ENCODE measurements at regions not wholly inside any gene's neighbourhood (a gene's known extent, or its start where the extent isn't known, plus 50 kb on each side); places are given as distances from the start of the nearest gene placed in this dataset.

DNA sequence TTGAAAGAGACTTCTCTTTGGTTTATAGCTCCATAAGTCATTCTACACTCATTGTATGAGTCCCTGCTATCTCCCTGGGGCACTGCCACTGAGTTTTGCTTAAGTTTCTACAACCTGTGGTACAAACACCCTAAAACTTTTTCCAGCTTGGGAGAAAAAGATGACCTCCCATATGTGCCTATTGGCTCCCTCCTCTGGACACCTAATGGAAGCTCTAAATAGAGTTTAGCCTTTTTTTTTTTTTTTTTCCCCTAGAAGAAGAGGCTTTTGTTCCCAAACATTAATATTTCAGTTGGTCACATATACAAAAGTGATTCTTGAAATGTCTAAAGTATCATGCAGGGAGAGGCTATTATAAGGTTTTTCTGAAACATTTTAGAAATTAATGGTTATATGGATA lies 547.2 kb upstream of the TMEFF2 start:
- Mint-ChIP-seq H3K4me1 (no peaks in the 10 kb centered on the region), H3K9me3 (peaks cover 0 to 9% (median 4%) of the 10 kb centered on the region in 5 donors), H3K27me3 (no peaks in the 10 kb centered on the region), H3K27ac (no peak overlapping the region), H3K36me3 (no peaks in the 10 kb centered on the region), H3K4me3 (no peak overlapping the region)
- no peaks in the 10 kb centered on the region for H3K4me1 ChIP-seq (ENCODE audit: insufficient read depth, low read length)
- H3K4me3 ChIP-seq (ENCODE audit: low read length), result no peak overlapping the region
- H3K9me3 ChIP-seq (ENCODE audit: low read length), result no peaks in the 10 kb centered on the region
- ChIA-PET CTCF (no interaction called here), POLR2A (no interaction called here)
- H3K36me3 ChIP-seq (ENCODE audit: insufficient read depth, low read length), result no peaks in the 10 kb centered on the region
- no peak overlapping the region for H3K27ac ChIP-seq (ENCODE audit: low read depth, low read length)
- DNase-seq, result no peak
- no peaks in the 10 kb centered on the region for H3K27me3 ChIP-seq (ENCODE audit: insufficient read depth, low read length, poor library complexity, severe bottlenecking)

DNA sequence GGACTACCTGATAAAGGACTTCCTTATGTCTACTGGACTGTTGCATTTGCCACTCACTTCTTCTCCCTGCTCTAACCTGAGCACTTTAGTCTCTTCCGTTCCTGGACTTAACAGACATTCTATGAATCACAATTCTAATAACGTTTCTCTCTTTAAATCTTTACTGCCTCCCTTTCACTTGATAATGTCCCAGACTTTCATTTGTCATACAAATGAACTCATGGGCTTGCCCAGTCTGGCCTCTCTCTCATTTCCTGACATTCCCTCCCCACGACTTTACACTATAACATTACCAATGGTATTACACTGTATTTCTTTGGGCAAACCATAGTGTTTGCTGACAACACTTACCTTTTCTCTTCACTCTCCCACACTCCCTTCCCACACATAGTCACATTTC lies 540.7 kb upstream of the TMEFF2 start:
- Mint-ChIP-seq H3K4me1 (no peaks in the 10 kb centered on the region), H3K27me3 (no peaks in the 10 kb centered on the region), H3K27ac (peak overlapping the region in 1 of 8 donors; percentile 43), H3K4me3 (no peak overlapping the region), H3K36me3 (no peaks in the 10 kb centered on the region), H3K9me3 (peaks cover 0 to 8% (median 0%) of the 10 kb centered on the region in 5 donors)
- DNase-seq, result no peak
- Histone ChIP-seq H3K27ac (ENCODE audit: low read depth, low read length) (no peak overlapping the region), H3K4me3 (ENCODE audit: low read length) (no peak overlapping the region), H3K4me1 (ENCODE audit: insufficient read depth, low read length) (no peaks in the 10 kb centered on the region), H3K27me3 (ENCODE audit: insufficient read depth, low read length, poor library complexity, severe bottlenecking) (no peaks in the 10 kb centered on the region), H3K36me3 (ENCODE audit: insufficient read depth, low read length) (no peaks in the 10 kb centered on the region), H3K9me3 (ENCODE audit: low read length) (no peaks in the 10 kb centered on the region)
- POLR2A ChIA-PET, result no interaction called here
- CTCF ChIA-PET, result no interaction called here

DNA sequence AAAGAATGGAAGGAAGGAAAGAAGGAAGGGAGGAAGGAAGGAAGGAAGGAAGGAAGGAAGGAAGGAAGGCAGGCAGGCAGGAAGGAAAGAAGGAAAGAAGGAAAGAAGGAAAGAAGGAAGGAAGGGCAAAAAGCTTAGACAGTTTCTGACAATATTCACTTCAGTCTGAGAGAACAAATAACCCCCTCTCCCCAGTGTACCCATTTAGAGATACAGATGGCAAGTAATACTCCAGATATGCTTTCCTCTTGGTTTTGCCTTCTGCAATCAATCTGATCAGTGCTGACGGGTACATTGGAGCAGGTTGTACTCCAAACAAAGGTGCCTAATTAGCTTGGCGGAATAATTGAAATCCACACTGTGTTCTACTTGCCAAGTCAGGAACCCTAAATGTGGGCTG lies 534.6 kb upstream of the TMEFF2 start:
- Mint-ChIP-seq H3K9me3 (peaks cover 0 to 3% (median 0%) of the 10 kb centered on the region in 5 donors), H3K36me3 (no peaks in the 10 kb centered on the region), H3K4me3 (no peak overlapping the region), H3K27me3 (no peaks in the 10 kb centered on the region), H3K27ac (no peak overlapping the region), H3K4me1 (no peaks in the 10 kb centered on the region)
- DNase-seq, result no peak
- no peaks in the 10 kb centered on the region for H3K36me3 ChIP-seq (ENCODE audit: insufficient read depth, low read length)
- H3K4me1 ChIP-seq (ENCODE audit: insufficient read depth, low read length), result no peaks in the 10 kb centered on the region
- H3K27me3 ChIP-seq (ENCODE audit: insufficient read depth, low read length, poor library complexity, severe bottlenecking), result no peaks in the 10 kb centered on the region
- POLR2A ChIA-PET, result no interaction called here
- CTCF ChIA-PET, result interaction anchor here (1.2 kb wide), 1 partner anchor 11 kb away, joined by 3 read pairs; no protein-coding TSS in a partner anchor
- no peak overlapping the region for H3K27ac ChIP-seq (ENCODE audit: low read depth, low read length)
- no peaks in the 10 kb centered on the region for H3K9me3 ChIP-seq (ENCODE audit: low read length)
- H3K4me3 ChIP-seq (ENCODE audit: low read length), result no peak overlapping the region

DNA sequence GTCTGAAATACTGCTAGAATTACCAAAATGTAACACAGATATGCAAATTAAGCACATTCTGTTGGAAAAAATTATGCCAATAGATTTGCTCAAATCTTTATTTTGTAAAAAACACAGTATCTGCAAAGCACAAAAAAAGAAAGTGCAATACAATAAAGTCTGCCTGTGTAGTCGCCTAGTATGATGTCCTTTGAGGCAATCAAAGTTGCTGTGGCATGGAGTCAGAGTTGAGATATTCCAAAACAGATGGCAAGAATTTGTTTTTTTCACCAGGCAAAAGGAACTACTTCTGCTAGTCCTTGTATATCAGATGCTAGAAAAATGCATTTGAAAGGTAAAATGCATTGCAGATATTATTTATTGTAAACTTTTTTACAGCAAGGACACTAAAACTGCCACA lies 531.3 kb upstream of the TMEFF2 start:
- ChIA-PET CTCF (no interaction called here), POLR2A (no interaction called here)
- Histone ChIP-seq H3K4me1 (ENCODE audit: insufficient read depth, low read length) (no peaks in the 10 kb centered on the region), H3K27me3 (ENCODE audit: insufficient read depth, low read length, poor library complexity, severe bottlenecking) (no peaks in the 10 kb centered on the region), H3K4me3 (ENCODE audit: low read length) (no peak overlapping the region), H3K9me3 (ENCODE audit: low read length) (no peaks in the 10 kb centered on the region), H3K36me3 (ENCODE audit: insufficient read depth, low read length) (no peaks in the 10 kb centered on the region), H3K27ac (ENCODE audit: low read depth, low read length) (no peak overlapping the region)
- no peak overlapping the region for H3K27ac Mint-ChIP-seq
- H3K4me3 Mint-ChIP-seq, result no peak overlapping the region
- H3K4me1 Mint-ChIP-seq, result no peaks in the 10 kb centered on the region
- H3K9me3 Mint-ChIP-seq, result peaks cover 0 to 9% (median 0%) of the 10 kb centered on the region in 5 donors
- DNase-seq, result no peak
- H3K27me3 Mint-ChIP-seq, result no peaks in the 10 kb centered on the region
- H3K36me3 Mint-ChIP-seq, result no peaks in the 10 kb centered on the region

DNA sequence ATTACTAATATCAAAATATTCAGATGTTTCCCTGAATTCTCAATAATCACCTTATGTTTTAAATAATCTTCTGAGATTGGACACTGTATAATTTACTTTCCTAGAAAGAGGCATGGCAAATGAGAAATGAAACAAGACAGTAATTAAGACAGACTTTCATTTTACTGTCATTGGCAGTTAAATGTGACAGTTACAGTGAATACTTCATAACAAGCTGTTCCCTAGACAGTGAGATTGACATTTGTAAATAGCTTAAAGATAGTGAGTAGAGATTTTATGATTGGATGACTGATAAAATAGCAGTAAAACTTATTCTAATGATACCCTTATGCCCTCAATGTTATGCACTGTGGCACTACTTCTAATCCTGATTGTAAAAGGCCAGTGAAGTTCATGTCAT lies 524.9 kb upstream of the TMEFF2 start:
- no peaks in the 10 kb centered on the region for H3K36me3 ChIP-seq (ENCODE audit: insufficient read depth, low read length)
- H3K4me1 ChIP-seq (ENCODE audit: insufficient read depth, low read length), result no peaks in the 10 kb centered on the region
- no peaks in the 10 kb centered on the region for H3K9me3 ChIP-seq (ENCODE audit: low read length)
- ChIA-PET CTCF (no interaction called here), POLR2A (no interaction called here)
- H3K27me3 Mint-ChIP-seq, result no peaks in the 10 kb centered on the region
- no peaks in the 10 kb centered on the region for H3K27me3 ChIP-seq (ENCODE audit: insufficient read depth, low read length, poor library complexity, severe bottlenecking)
- H3K27ac Mint-ChIP-seq, result no peak overlapping the region
- H3K36me3 Mint-ChIP-seq, result no peaks in the 10 kb centered on the region
- H3K9me3 Mint-ChIP-seq, result peaks cover 0 to 11% (median 0%) of the 10 kb centered on the region in 5 donors
- no peaks in the 10 kb centered on the region for H3K4me1 Mint-ChIP-seq
- no peak overlapping the region for H3K4me3 ChIP-seq (ENCODE audit: low read length)
- no peak overlapping the region for H3K27ac ChIP-seq (ENCODE audit: low read depth, low read length)
- H3K4me3 Mint-ChIP-seq, result no peak overlapping the region
- DNase-seq, result no peak

DNA sequence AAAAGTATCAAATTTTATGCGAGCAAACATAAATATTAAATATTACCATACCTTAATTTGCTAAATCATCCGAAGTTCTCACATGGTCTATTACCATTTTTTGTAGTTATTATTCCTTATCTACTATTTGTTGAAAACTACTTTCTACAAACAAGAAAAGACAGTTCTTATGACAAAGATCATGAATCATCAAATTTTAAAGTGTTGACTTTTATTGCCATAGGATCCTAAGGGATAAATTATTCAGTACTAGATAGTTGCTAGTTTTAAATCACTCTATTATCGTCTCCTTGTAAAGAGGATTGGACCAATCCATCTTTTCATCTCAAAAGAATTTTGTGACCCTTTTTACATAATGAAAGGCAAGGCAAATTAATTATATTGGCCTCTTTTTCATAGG lies 523.6 kb upstream of the TMEFF2 start:
- Histone ChIP-seq H3K36me3 (ENCODE audit: insufficient read depth, low read length) (no peaks in the 10 kb centered on the region), H3K4me1 (ENCODE audit: insufficient read depth, low read length) (no peaks in the 10 kb centered on the region), H3K4me3 (ENCODE audit: low read length) (no peak overlapping the region), H3K9me3 (ENCODE audit: low read length) (no peaks in the 10 kb centered on the region), H3K27ac (ENCODE audit: low read depth, low read length) (no peak overlapping the region), H3K27me3 (ENCODE audit: insufficient read depth, low read length, poor library complexity, severe bottlenecking) (no peaks in the 10 kb centered on the region)
- no peak overlapping the region for H3K4me3 Mint-ChIP-seq
- no peak overlapping the region for H3K27ac Mint-ChIP-seq
- H3K36me3 Mint-ChIP-seq, result no peaks in the 10 kb centered on the region
- ChIA-PET POLR2A (no interaction called here), CTCF (interaction anchor here (1.1 kb wide), 1 partner anchor 11 kb away, joined by 3 read pairs; no protein-coding TSS in a partner anchor)
- no peak for DNase-seq
- H3K27me3 Mint-ChIP-seq, result no peaks in the 10 kb centered on the region
- H3K9me3 Mint-ChIP-seq, result peaks cover 0 to 8% (median 0%) of the 10 kb centered on the region in 5 donors
- no peaks in the 10 kb centered on the region for H3K4me1 Mint-ChIP-seq

DNA sequence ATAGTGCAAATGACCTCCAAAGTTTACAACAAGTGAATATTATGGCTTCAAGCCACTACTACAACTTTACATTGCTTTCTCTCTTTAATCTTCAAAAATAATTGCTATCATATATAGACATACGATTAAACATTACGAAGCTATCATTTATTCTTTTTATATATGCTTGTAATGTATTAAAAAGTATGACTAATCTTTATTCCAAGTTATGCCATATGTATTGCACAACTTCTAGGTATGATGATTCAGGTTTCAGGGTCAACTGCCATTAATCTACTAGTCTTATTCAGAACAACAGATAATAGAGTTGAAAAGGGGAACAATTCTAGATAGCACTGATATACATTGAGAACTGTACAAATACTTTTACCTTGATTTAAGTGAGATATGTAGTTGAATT lies 506.2 kb upstream of the TMEFF2 start:
- no peaks in the 10 kb centered on the region for H3K36me3 Mint-ChIP-seq
- H3K4me3 ChIP-seq (ENCODE audit: low read length), result no peak overlapping the region
- no peak overlapping the region for H3K27ac ChIP-seq (ENCODE audit: low read depth, low read length)
- CTCF ChIA-PET, result no interaction called here
- peaks cover 0 to 4% (median 0%) of the 10 kb centered on the region in 5 donors for H3K9me3 Mint-ChIP-seq
- H3K27ac Mint-ChIP-seq, result no peak overlapping the region
- no peak overlapping the region for H3K4me3 Mint-ChIP-seq
- no peaks in the 10 kb centered on the region for H3K9me3 ChIP-seq (ENCODE audit: low read length)
- H3K27me3 ChIP-seq (ENCODE audit: insufficient read depth, low read length, poor library complexity, severe bottlenecking), result no peaks in the 10 kb centered on the region
- POLR2A ChIA-PET, result no interaction called here
- DNase-seq, result no peak
- H3K27me3 Mint-ChIP-seq, result no peaks in the 10 kb centered on the region
- no peaks in the 10 kb centered on the region for H3K4me1 Mint-ChIP-seq
- H3K4me1 ChIP-seq (ENCODE audit: insufficient read depth, low read length), result no peaks in the 10 kb centered on the region
- no peaks in the 10 kb centered on the region for H3K36me3 ChIP-seq (ENCODE audit: insufficient read depth, low read length)

DNA sequence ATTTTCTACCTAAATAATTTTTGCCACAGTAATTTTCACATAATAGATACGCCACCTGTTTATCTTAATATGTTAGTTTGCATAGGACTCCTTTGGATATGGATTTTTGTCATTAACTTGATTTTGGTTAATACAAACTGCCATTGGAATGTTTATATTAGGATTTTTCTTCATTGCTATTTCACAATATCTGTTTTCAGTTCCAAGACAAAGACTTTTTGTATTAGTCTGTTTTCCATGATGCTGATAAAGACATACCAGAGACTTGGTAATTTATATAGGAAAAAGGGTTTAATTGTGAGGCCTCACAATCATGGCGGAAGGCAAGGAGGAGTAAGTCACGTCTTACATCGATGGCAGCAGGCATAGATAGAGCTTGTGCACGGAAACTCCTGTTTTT lies 503.1 kb upstream of the TMEFF2 start:
- no peaks in the 10 kb centered on the region for H3K9me3 ChIP-seq (ENCODE audit: low read length)

DNA sequence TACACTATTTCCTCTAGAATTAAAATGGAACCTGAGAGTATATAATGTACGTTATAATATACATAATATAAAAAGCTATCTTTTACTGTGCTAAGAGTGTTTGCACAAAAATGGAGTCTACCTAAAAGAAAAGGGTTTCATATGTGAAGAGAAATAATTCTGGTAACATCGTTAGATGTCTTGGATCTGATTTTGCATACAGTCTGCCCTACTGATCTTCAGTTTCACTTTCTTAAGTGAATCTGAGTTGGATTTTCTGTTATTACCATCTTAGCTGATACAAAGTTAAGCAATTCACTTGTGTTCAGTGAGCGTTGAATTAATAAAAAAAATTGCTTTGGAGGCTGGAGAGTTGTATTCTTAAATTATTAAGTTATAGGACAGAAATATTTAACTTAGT lies 502.1 kb upstream of the TMEFF2 start:
- H3K36me3 Mint-ChIP-seq, result no peaks in the 10 kb centered on the region
- Histone ChIP-seq H3K36me3 (ENCODE audit: insufficient read depth, low read length) (no peaks in the 10 kb centered on the region), H3K4me3 (ENCODE audit: low read length) (no peak overlapping the region), H3K9me3 (ENCODE audit: low read length) (no peaks in the 10 kb centered on the region), H3K27me3 (ENCODE audit: insufficient read depth, low read length, poor library complexity, severe bottlenecking) (no peaks in the 10 kb centered on the region), H3K4me1 (ENCODE audit: insufficient read depth, low read length) (no peaks in the 10 kb centered on the region), H3K27ac (ENCODE audit: low read depth, low read length) (no peak overlapping the region)
- ChIA-PET CTCF (no interaction called here), POLR2A (no interaction called here)
- no peaks in the 10 kb centered on the region for H3K27me3 Mint-ChIP-seq
- H3K4me3 Mint-ChIP-seq, result no peak overlapping the region
- no peak for DNase-seq
- H3K4me1 Mint-ChIP-seq, result no peaks in the 10 kb centered on the region
- no peak overlapping the region for H3K27ac Mint-ChIP-seq
- peaks cover 0 to 4% (median 2%) of the 10 kb centered on the region in 5 donors for H3K9me3 Mint-ChIP-seq

More for the DNA sequence above, 503.1 kb upstream of the TMEFF2 start:
- POLR2A ChIA-PET, result no interaction called here
- no peaks in the 10 kb centered on the region for H3K4me1 ChIP-seq (ENCODE audit: insufficient read depth, low read length)
- no peaks in the 10 kb centered on the region for H3K27me3 ChIP-seq (ENCODE audit: insufficient read depth, low read length, poor library complexity, severe bottlenecking)
- no peak overlapping the region for H3K27ac ChIP-seq (ENCODE audit: low read depth, low read length)
- CTCF ChIA-PET, result no interaction called here
- Mint-ChIP-seq H3K9me3 (peaks cover 0 to 4% (median 0%) of the 10 kb centered on the region in 5 donors), H3K36me3 (no peaks in the 10 kb centered on the region), H3K27me3 (no peaks in the 10 kb centered on the region), H3K27ac (no peak overlapping the region), H3K4me3 (no peak overlapping the region), H3K4me1 (no peaks in the 10 kb centered on the region)
- no peak for DNase-seq
- H3K4me3 ChIP-seq (ENCODE audit: low read length), result no peak overlapping the region
- no peaks in the 10 kb centered on the region for H3K36me3 ChIP-seq (ENCODE audit: insufficient read depth, low read length)
